Astrocyte of the cerebellum (primary cell): ENCODE measurements at regions not wholly inside any gene's neighbourhood (a gene's known extent, or its start where the extent isn't known, plus 50 kb on each side); places are given as distances from the start of the nearest gene placed in this dataset.

Experiments
- DNase-seq: peaks from one replicate; pipeline ENCODE4 v3.0.0-alpha.2; 2011; ENCODE audit warnings: low read depth
- H3K4me3 ChIP-seq: 2 replicates; pipeline ENCODE4 v1.5.1; 2011; ENCODE audit warnings: mild to moderate bottlenecking, low read depth, low read length, moderate library complexity
- in situ Hi-C: cut with HindIII; loops from 2 replicates; pipeline ENCODE4 v1.10.0; 2017; ENCODE audit warnings: low sequenced_read_pairs
- TF ChIP-seq, protein P1 (sequence below): IDR thresholded peaks from 2 replicates; pipeline ENCODE4 v1.5.1; 2012; ENCODE audit warnings: low read length, low read depth, moderate library complexity, mild to moderate bottlenecking; ENCODE audit errors: missing control alignments

DNA sequence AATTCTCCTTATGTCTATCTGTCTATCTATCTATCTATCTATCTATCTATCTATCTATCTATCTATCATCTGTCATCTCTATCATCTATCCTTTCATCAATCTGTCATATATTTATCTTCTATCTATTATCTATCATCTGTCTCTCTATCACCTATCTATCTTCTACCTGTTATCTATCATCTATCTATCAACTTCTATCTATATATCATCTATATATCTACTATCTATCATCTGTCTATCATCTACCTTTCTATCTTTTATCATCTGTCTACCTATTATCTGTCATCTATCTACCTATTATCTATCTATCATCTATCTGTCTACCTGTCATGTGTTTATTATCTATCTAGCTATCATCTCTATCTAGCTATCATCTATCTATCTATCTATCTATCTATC lies 124.7 kb upstream of the C1orf174 start:
- in situ Hi-C loops: no loop called here
- H3K4me3 ChIP-seq: no peak overlapping the region
- TF ChIP-seq, protein P1, sequence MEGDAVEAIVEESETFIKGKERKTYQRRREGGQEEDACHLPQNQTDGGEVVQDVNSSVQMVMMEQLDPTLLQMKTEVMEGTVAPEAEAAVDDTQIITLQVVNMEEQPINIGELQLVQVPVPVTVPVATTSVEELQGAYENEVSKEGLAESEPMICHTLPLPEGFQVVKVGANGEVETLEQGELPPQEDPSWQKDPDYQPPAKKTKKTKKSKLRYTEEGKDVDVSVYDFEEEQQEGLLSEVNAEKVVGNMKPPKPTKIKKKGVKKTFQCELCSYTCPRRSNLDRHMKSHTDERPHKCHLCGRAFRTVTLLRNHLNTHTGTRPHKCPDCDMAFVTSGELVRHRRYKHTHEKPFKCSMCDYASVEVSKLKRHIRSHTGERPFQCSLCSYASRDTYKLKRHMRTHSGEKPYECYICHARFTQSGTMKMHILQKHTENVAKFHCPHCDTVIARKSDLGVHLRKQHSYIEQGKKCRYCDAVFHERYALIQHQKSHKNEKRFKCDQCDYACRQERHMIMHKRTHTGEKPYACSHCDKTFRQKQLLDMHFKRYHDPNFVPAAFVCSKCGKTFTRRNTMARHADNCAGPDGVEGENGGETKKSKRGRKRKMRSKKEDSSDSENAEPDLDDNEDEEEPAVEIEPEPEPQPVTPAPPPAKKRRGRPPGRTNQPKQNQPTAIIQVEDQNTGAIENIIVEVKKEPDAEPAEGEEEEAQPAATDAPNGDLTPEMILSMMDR: no peak
- no peak for DNase-seq

DNA sequence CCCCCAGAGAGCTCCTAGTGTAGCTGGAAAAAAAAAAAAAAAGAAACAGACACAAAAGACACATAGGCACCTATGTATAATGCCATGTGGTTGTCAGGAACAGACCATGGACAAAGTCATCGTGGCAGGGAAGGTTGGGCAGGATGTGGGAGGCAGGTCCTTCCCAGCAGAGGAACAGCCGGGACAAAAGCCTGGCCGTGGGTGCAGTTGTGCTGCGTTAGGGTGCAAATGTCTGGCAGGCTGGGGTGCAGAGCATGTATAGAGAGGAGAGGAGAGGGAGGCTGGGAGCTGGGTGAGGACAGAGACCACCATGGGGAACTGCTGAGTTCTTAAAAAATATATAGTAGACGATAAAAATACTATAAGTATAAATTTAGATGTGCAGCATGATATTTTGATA lies 125.7 kb upstream of the C1orf174 start:
- DNase-seq: no peak
- in situ Hi-C loops: no loop called here
- no peak overlapping the region for H3K4me3 ChIP-seq
- TF ChIP-seq, protein P1: no peak

DNA sequence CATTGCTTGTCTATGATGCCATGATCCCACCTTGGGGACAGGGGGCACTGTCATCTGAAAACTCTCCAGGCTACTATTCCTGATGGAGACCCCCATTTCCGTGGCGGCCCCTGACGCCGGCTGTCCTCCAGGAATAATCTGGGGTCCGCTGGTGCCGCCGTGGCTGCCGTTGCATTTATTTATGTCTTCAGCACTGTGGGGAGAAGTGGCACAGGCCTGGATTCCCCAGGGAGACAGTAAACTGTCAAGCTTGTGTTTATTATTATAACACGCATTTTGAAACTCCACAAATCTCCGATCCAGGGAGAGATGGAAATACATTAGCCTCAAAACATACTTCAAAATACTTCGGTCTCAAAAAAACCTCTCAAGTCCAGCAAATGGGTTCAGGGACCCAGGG lies 126.9 kb upstream of the C1orf174 start:
- in situ Hi-C loops: no loop called here
- DNase-seq: no peak
- H3K4me3 ChIP-seq: no peak overlapping the region
- TF ChIP-seq, protein P1: no peak

DNA sequence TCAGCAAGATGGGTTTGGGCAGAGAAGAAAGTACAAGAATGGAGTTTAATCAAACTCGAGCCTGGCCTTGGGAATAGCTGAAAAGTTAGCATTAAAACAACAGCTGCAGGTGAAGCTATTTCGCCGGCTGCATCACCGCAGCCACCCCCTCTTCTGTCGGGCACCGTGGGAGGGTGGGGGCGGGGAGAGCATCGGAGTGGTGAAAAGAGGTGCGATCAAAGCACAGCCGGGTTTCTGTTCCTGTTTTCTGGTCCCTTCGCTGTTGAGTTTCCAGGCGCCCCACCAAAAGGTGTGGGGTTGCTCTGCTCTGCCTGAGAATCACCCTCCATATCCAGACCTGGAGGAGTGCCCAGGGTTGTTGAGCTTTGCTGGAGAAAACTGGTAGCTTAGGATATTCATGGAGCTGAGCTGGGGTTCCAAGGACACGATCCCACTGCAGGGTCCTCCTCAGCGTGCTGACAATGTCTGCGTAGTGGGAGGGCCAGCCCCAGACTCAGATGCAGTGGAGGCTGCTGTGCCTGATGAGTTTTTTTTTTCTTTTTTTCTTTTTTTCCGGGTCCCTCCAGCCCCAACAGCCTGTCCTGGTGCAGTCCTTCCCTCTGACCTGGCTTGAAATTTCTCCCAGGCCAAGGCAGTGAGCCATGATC lies 127.5 kb upstream of the C1orf174 start:
- TF ChIP-seq, protein P1: no peak
- DNase-seq: no peak
- in situ Hi-C loops: no loop called here
- no peak overlapping the region for H3K4me3 ChIP-seq

DNA sequence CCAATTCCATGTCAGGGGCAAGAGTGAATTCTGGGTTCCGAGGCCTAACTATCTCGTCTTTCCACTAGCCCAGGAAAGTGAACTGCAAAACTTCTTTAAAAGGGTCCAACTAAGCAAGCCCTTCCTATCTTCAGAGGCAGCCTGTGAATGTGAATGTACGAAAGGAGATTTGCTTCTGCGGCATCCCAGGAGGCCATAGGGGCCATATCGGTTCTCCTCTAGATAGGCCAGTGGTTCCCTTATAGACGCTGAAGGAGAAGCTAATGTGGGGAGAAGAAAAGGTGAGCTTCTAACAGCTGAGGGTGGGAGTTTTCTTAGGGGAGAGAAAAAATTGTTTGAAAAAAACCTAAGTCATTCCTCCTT lies 128.0 kb upstream of the C1orf174 start:
- TF ChIP-seq, protein P1: no peak
- in situ Hi-C loops: no loop called here
- no peak overlapping the region for H3K4me3 ChIP-seq

DNA sequence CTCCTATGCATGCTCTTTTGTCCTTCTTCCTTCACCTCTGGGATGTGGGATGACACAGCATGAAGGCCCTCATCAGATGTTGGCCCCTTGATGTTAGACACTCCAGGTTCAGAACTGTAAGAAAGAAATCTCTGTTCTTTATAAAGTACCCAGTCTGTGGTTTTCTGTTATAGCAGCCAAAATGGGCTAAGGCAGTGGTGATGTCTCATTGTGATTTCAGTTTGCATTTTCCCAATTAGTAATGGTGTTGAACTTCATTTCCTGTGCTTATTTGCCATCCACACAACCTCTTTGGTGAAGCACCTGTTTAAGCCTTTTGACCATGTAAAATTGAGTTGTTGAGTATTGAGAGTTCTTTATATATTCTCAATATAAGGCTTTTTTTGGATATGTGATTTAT lies 129.3 kb upstream of the C1orf174 start:
- no peak overlapping the region for H3K4me3 ChIP-seq
- in situ Hi-C loops: no loop called here
- TF ChIP-seq, protein P1: no peak
- DNase-seq: no peak

More for the DNA sequence above, 128.0 kb upstream of the C1orf174 start:
- no peak for DNase-seq
